ENCODE measurements at regions not wholly inside any gene's neighbourhood (a gene's known extent, or its start where the extent isn't known, plus 50 kb on each side); places are given as distances from the start of the nearest gene placed in this dataset.

- TF ChIP-seq CTCF (IDR thresholded peaks at IDR 0.05) (no peak), POLR2A (IDR thresholded peaks at IDR 0.05) (no peak), POLR2AphosphoS5 (IDR thresholded peaks at IDR 0.05) (no peak), EP300 (IDR thresholded peaks at IDR 0.05) (no peak)
These were observed 59.3 kb downstream of the ADRA2C start for GRCh38 chr4:3825530-3825929.

Data from stomach (tissue), 4 donors.